ENCODE measurements at regions not wholly inside any gene's neighbourhood (a gene's known extent, or its start where the extent isn't known, plus 50 kb on each side); places are given as distances from the start of the nearest gene placed in this dataset.
A peak's percentile ranks its signal among the peaks of the same experiment; 100 is the strongest.

DNA sequence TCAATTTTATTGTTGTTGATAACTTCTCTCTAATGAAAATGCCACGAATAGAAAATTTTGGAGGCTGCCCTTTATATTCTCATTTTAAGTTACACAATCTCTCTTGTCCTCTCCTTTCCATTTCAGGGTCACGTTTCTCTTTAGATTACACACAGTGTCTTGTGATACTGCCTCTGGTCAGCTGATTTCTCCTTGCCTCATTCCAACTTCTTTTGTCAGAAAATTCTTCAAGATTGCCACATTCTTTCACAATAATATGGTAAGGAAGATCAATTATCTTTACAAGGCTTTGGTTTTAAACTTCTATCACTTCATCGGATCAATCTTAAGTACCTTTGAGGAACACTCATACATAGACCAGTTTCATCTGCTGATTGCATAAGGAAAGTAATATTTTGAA is 370.3 kb downstream of the RFPL4B start:
- no peaks in the 10 kb centered on the region for H3K79me2 ChIP-seq (ENCODE audit: control insufficient read depth, insufficient read depth, low read length)
- dilution Hi-C loops (cut with MboI; ENCODE audit: extremely low pct_ligation_motif_present, low sequenced_read_pairs) = no loop called here
- no peaks in the 10 kb centered on the region for H3K9me3 ChIP-seq (replicated peaks; ENCODE audit: control insufficient read depth, insufficient read depth, low read length)
- H3K27me3 ChIP-seq (ENCODE audit: control insufficient read depth in 2 of 2, insufficient read depth in 2 of 2, low read length in 2 of 2) = no peaks in the 10 kb centered on the region
- H2AFZ ChIP-seq (ENCODE audit: low read depth, low read length) = no peak overlapping the region
- FAIRE-seq (no peak), DNase-seq (ENCODE audit: low read depth, low spot score) (no peak)
- ChIA-PET CTCF (interaction anchor here (0.6 to 1.3 kb wide), 5 partner anchors 16 to 1219 kb away, joined by 3 to 4 read pairs (median 3); no protein-coding TSS in a partner anchor), POLR2A (no interaction called here)
- no peak overlapping the region for H3K4me2 ChIP-seq (ENCODE audit: insufficient read depth, low read length)
- H4K20me1 ChIP-seq (replicated peaks; ENCODE audit: control insufficient read depth, extremely low read depth, insufficient read depth, low read length) = no peaks in the 10 kb centered on the region
- H3K4me3 ChIP-seq (replicated peaks in 1 of 3; ENCODE audit: insufficient read depth in 1 of 3, low read depth in 1 of 3, low read length in 3 of 3) = no peak overlapping the region
- H3K9me1 ChIP-seq (replicated peaks; ENCODE audit: control insufficient read depth, extremely low read depth, insufficient read depth, low read length) = no peaks in the 10 kb centered on the region
- intact Hi-C loops (cut with micrococcal nuclease) = no loop called here
- H3K4me1 ChIP-seq (ENCODE audit: control insufficient read depth, extremely low read depth, insufficient read depth, low read length) = peaks cover 5% of the 10 kb centered on the region
- no peak for TF ChIP-seq MYC (IDR thresholded peaks at IDR 0.05; ENCODE audit: low read depth, low read length)
- no peak for TF ChIP-seq EZH2 (IDR thresholded peaks at IDR 0.05; ENCODE audit: borderline replicate concordance, low read depth, low read length, severe bottlenecking)
- TF ChIP-seq MAX (IDR thresholded peaks at IDR 0.05; ENCODE audit: insufficient read depth, insufficient read length) = no peak
- TF ChIP-seq POLR2A (IDR thresholded peaks at IDR 0.05; ENCODE audit: low read depth, low read length) = no peak
- no peak for TF ChIP-seq GATA2 (IDR thresholded peaks at IDR 0.05; ENCODE audit: insufficient read depth, insufficient read length, low read depth, low read length)
- no peak for TF ChIP-seq POLR2AphosphoS5 (IDR thresholded peaks at IDR 0.05; ENCODE audit: insufficient read depth, low read depth, low read length)
- no peaks in the 10 kb centered on the region for H3K36me3 ChIP-seq (ENCODE audit: control insufficient read depth in 2 of 2, extremely low read depth in 1 of 2, insufficient read depth in 2 of 2, low read length in 2 of 2)
- no peak overlapping the region for H3K27ac ChIP-seq (ENCODE audit: insufficient read depth, low read depth, low read length)
- no peak overlapping the region for H3K9ac ChIP-seq (replicated peaks; ENCODE audit: extremely low read depth, insufficient read depth, low read length)
- no TSS peak for BruUV-seq (replicated peaks)

- H3K4me3 ChIP-seq (replicated peaks in 1 of 3; ENCODE audit: insufficient read depth in 1 of 3, low read depth in 1 of 3, low read length in 3 of 3) = no peak overlapping the region
- TF ChIP-seq MAX (IDR thresholded peaks at IDR 0.05; ENCODE audit: insufficient read depth, insufficient read length) = no peak
- peak; percentile 25 for TF ChIP-seq GATA2 (IDR thresholded peaks at IDR 0.05; ENCODE audit: insufficient read depth, insufficient read length, low read depth, low read length)
- no peaks in the 10 kb centered on the region for H4K20me1 ChIP-seq (replicated peaks; ENCODE audit: control insufficient read depth, extremely low read depth, insufficient read depth, low read length)
- no TSS peak for BruUV-seq (replicated peaks)
- DNase-seq (ENCODE audit: low read depth, low spot score) (peak; percentile 77), FAIRE-seq (no peak)
- H3K9me3 ChIP-seq (replicated peaks; ENCODE audit: control insufficient read depth, insufficient read depth, low read length) = no peaks in the 10 kb centered on the region
- no peaks in the 10 kb centered on the region for H3K36me3 ChIP-seq (ENCODE audit: control insufficient read depth in 2 of 2, extremely low read depth in 1 of 2, insufficient read depth in 2 of 2, low read length in 2 of 2)
- H3K27me3 ChIP-seq (ENCODE audit: control insufficient read depth in 2 of 2, insufficient read depth in 2 of 2, low read length in 2 of 2) = no peaks in the 10 kb centered on the region
- H3K9ac ChIP-seq (replicated peaks; ENCODE audit: extremely low read depth, insufficient read depth, low read length) = no peak overlapping the region
- peak overlapping the region; percentile 33 for H3K4me2 ChIP-seq (ENCODE audit: insufficient read depth, low read length)
- H3K4me1 ChIP-seq (ENCODE audit: control insufficient read depth, extremely low read depth, insufficient read depth, low read length) = peaks cover 5% of the 10 kb centered on the region
- intact Hi-C loops (cut with micrococcal nuclease) (no loop called here), dilution Hi-C loops (cut with MboI; ENCODE audit: extremely low pct_ligation_motif_present, low sequenced_read_pairs) (no loop called here)
- ChIA-PET POLR2A (no interaction called here), CTCF (interaction anchor here (0.6 to 1.3 kb wide), 5 partner anchors 16 to 1218 kb away, joined by 3 to 4 read pairs (median 3); no protein-coding TSS in a partner anchor)
- H3K27ac ChIP-seq (ENCODE audit: insufficient read depth, low read depth, low read length) = no peak overlapping the region
- H3K9me1 ChIP-seq (replicated peaks; ENCODE audit: control insufficient read depth, extremely low read depth, insufficient read depth, low read length) = no peaks in the 10 kb centered on the region
- H2AFZ ChIP-seq (ENCODE audit: low read depth, low read length) = no peak overlapping the region
- H3K79me2 ChIP-seq (ENCODE audit: control insufficient read depth, insufficient read depth, low read length) = no peaks in the 10 kb centered on the region
Observed at GRCh38 chr6:112717856-112718255, 370.7 kb downstream of the RFPL4B start.

Data from endothelial cell of umbilical vein (primary cell).